Duodenal mucosa (tissue), 2 donors: ENCODE measurements at regions not wholly inside any gene's neighbourhood (a gene's known extent, or its start where the extent isn't known, plus 50 kb on each side); places are given as distances from the start of the nearest gene placed in this dataset.

Source experiments
- H3K27ac ChIP-seq: one replicate; pipeline ENCODE4 v1.7.0; 2013; ENCODE audit warnings: low read depth, low read length
- H3K27me3 ChIP-seq, 2 donors: one replicate each; pipeline ENCODE4 v1.7.0; 2013; ENCODE audit warnings: low read length in 2 of 2, control low read depth in 1 of 2; ENCODE audit not compliant: insufficient read depth in 2 of 2, control insufficient read depth in 1 of 2
- H3K36me3 ChIP-seq, 2 donors: one replicate each; pipeline ENCODE4 v1.7.0; 2013; ENCODE audit warnings: low read length in 2 of 2, control low read depth in 1 of 2; ENCODE audit not compliant: insufficient read depth in 2 of 2, control insufficient read depth in 1 of 2
- H3K4me1 ChIP-seq, 2 donors: one replicate each; pipeline ENCODE4 v1.7.0; 2013; ENCODE audit warnings: low read length in 2 of 2, control low read depth in 1 of 2; ENCODE audit not compliant: insufficient read depth in 2 of 2, control insufficient read depth in 1 of 2
- H3K4me3 ChIP-seq, 2 donors: one replicate each; pipeline ENCODE4 v1.7.0; 2013; ENCODE audit warnings: low read length in 2 of 2, low read depth in 1 of 2
- H3K9ac ChIP-seq, 2 donors: one replicate each; pipeline ENCODE4 v1.7.0; 2013; ENCODE audit warnings: low read length in 2 of 2, low read depth in 1 of 2
- H3K9me3 ChIP-seq, 2 donors: one replicate each; pipeline ENCODE4 v1.7.0; 2013; ENCODE audit warnings: low read length in 2 of 2, control low read depth in 1 of 2; ENCODE audit not compliant: control insufficient read depth in 1 of 2

DNA sequence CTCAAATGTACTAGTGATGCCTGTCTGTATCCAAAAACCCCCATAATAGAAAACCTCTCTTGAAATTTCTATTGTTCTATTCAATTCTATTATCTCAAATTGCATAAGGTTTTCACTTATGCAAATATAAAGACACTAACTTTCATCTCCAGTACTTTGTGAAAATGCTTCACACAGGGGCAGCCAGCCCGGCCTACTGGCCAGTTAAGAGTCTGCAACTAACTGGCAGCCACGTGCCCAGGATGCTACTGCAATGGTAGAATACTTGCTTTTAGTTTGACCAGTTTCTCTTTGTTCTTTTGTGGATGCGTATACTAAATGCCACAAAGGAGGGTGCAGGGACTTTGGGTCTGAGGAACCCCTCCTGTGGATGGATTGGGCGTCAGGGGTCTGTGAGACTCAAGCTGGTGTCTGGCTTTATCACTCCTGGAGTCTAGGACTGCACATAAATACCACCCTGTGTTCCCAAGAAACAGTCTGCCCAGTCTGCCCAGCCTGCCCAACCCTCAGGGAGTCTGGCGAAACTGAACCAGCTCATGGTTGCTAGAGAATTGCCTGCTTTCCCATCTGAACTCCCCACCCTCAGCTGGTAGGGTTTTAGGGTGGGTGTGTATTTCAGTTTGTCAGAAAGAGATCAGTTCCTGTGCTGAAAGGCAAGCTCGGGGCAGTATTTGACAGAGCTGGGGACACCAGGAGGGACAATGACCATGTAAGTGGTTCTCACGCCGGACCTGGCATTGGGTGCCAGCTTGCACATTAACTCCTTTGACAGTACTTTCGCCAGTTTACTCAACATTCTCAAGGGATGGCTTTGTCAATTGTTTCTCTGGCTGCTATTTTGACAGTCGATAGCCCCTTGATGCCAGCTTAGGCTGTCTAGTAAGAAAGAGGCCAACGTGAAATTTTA is 558.2 kb upstream of the JAG1 start:
- Histone ChIP-seq H3K9me3 (no peaks in the 10 kb centered on the region), H3K27me3 (no peaks in the 10 kb centered on the region), H3K36me3 (no peaks in the 10 kb centered on the region), H3K9ac (no peak overlapping the region), H3K4me1 (peaks cover 4 to 8% of the 10 kb centered on the region in 2 donors), H3K4me3 (no peak overlapping the region), H3K27ac (no peak overlapping the region)

DNA sequence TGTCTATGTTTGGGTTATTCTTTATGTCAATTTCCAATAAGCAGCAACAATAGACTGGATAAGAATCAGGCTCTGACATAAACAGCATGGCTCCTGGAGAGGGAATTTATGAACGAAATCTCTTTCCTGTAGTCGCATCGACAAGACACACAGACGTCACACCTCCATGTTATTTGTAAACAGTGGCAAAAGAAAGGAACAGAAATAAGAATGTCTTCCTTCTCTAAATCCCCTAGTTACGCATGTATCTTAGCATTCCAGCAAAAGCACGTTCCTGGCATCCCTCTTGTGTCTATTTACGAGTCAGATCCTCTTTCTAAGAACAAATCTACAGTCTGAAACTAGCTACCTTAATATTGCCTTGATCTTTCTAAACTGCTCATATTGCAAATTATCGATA is 559.1 kb upstream of the JAG1 start:
- Histone ChIP-seq H3K9me3 (no peaks in the 10 kb centered on the region), H3K4me3 (no peak overlapping the region), H3K4me1 (peaks cover 4 to 8% of the 10 kb centered on the region in 2 donors), H3K9ac (no peak overlapping the region), H3K27me3 (no peaks in the 10 kb centered on the region), H3K27ac (no peak overlapping the region), H3K36me3 (no peaks in the 10 kb centered on the region)

DNA sequence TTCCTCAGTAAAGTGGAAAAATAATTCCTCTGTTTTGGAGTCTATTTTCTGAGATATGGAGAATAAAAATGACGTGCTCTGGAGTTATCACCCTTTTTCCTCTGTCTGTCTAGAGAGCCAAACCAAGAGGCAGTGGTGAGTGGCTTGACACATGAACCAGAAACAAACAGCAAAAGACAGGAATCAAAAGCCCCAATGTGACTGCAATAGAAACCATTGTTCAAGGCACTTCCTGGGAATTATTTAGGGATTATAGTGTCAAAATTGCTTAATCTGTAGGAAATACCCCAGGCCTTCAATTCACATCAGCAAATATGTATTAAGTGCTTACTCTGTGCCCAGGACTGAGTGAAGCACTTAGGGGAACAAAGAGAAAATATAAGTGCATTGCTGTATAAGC is 560.4 kb upstream of the JAG1 start:
- Histone ChIP-seq H3K27me3 (no peaks in the 10 kb centered on the region), H3K4me3 (no peak overlapping the region), H3K27ac (no peak overlapping the region), H3K36me3 (no peaks in the 10 kb centered on the region), H3K4me1 (peaks cover 4 to 8% of the 10 kb centered on the region in 2 donors), H3K9ac (no peak overlapping the region), H3K9me3 (no peaks in the 10 kb centered on the region)

DNA sequence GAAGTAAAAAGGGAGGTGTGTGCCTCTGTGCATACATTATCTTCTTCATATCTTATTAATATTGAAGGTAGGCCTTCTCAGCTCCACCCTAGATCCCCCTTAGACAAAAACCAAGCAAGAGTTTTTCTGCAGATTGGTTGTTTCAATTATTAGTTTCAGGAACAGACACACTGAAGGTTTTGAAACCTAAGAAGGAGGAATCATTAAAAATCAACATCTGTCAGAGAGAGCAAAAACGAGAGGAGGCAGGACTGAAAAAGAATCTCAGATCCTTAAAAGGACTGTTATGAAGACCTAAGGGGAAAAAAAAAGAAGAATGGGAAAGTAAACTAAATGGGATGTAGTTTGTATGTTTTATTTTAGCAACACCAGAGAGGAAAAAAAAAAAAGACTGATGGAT is 560.8 kb upstream of the JAG1 start:
- Histone ChIP-seq H3K27ac (no peak overlapping the region), H3K36me3 (no peaks in the 10 kb centered on the region), H3K9me3 (no peaks in the 10 kb centered on the region), H3K4me3 (no peak overlapping the region), H3K4me1 (peaks cover 3 to 6% of the 10 kb centered on the region in 2 donors), H3K27me3 (no peaks in the 10 kb centered on the region), H3K9ac (no peak overlapping the region)

DNA sequence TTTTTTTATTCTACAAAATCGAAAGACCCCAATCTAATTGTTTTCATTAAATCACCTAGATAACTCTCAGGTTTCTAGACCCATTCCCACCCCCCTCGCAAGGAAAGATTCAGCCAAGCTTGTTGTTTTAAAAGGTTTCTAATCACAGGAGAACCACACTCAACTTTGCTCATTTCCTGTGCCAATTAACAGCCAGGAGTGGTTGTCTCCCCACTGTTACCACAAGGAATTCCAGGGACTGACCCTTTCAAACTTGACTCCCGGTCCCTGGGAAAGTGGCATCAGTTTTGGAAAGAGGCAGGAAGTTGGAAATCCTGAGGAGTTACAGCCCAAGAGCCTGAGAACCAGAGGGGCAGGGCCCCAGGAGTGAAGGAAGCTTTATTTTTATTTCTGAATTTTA is 561.3 kb upstream of the JAG1 start:
- Histone ChIP-seq H3K9ac (no peak overlapping the region), H3K4me3 (no peak overlapping the region), H3K27ac (no peak overlapping the region), H3K4me1 (peaks cover 0 to 2% of the 10 kb centered on the region in 2 donors), H3K9me3 (no peaks in the 10 kb centered on the region), H3K36me3 (no peaks in the 10 kb centered on the region), H3K27me3 (no peaks in the 10 kb centered on the region)

DNA sequence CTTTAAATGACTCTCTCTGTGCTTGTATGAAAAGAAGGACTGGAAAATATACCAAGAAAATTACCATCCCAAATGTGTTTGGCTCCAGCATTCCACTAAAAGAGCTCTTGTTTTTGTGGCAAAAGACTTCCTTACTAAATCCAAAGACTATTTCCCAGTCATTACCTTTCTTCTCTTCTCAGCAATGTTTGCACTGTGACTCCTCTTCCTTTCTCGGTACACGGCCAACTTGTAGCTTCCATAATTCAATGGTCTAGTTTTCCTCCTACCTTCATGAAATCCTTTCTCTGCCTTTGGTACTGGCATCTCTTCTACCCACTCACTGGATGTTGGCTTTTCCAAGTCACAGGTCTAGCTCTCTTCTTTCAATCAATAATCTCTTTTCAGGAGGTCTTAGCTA is 568.5 kb upstream of the JAG1 start:
- Histone ChIP-seq H3K27ac (no peak overlapping the region), H3K9me3 (no peaks in the 10 kb centered on the region), H3K4me1 (no peaks in the 10 kb centered on the region), H3K9ac (no peak overlapping the region), H3K27me3 (no peaks in the 10 kb centered on the region), H3K36me3 (no peaks in the 10 kb centered on the region), H3K4me3 (no peak overlapping the region)

DNA sequence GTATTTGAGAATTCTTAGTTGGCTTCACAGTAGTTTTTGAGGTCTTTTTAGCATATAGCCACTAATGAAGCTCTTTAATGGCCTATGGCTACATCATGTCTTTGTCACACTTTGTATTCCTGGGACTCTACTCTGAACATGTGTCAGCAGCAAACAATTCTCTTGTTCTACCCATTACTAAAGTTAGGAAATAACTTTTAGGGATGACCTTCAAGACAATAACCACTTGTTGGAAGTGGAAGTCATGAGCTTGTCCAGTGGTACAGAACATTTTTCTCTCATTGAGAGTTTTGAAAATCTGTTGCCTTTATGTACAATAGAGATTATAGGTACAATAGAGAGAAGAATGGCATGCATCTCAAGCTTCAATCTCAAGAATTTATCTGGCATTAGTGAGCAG is 571.6 kb upstream of the JAG1 start:
- no peak overlapping the region for H3K4me3 ChIP-seq
- H3K4me1 ChIP-seq = no peaks in the 10 kb centered on the region
- no peak overlapping the region for H3K27ac ChIP-seq
- no peaks in the 10 kb centered on the region for H3K27me3 ChIP-seq
- no peaks in the 10 kb centered on the region for H3K9me3 ChIP-seq
- H3K9ac ChIP-seq = no peak overlapping the region
- no peaks in the 10 kb centered on the region for H3K36me3 ChIP-seq

DNA sequence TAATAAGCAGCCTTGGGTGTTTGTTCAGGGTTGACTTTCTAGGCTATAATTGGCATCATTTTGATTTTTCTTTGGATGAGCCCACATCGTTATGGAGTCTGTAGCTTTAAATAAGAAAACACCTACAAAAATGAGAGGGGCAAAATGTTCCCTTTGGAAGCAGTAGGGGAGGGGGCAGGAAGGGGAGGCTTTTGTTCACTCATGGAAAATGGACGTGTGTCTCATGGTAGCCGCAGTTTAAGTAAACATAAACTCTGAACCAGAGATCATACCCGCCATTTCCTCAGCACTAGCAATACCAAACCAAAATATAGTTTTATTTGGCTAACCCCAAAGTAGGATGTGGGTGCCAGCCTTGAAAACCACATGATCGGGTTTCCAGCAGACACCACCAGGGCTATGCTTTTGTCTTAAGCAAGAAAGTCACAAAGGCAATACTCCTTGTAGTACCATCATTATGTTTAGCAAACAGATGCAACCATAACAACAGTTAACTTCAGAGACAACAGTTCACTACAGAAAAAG is 572.5 kb upstream of the JAG1 start:
- Histone ChIP-seq H3K4me1 (no peaks in the 10 kb centered on the region), H3K9ac (no peak overlapping the region), H3K27me3 (no peaks in the 10 kb centered on the region), H3K4me3 (no peak overlapping the region), H3K9me3 (no peaks in the 10 kb centered on the region), H3K27ac (no peak overlapping the region), H3K36me3 (no peaks in the 10 kb centered on the region)

DNA sequence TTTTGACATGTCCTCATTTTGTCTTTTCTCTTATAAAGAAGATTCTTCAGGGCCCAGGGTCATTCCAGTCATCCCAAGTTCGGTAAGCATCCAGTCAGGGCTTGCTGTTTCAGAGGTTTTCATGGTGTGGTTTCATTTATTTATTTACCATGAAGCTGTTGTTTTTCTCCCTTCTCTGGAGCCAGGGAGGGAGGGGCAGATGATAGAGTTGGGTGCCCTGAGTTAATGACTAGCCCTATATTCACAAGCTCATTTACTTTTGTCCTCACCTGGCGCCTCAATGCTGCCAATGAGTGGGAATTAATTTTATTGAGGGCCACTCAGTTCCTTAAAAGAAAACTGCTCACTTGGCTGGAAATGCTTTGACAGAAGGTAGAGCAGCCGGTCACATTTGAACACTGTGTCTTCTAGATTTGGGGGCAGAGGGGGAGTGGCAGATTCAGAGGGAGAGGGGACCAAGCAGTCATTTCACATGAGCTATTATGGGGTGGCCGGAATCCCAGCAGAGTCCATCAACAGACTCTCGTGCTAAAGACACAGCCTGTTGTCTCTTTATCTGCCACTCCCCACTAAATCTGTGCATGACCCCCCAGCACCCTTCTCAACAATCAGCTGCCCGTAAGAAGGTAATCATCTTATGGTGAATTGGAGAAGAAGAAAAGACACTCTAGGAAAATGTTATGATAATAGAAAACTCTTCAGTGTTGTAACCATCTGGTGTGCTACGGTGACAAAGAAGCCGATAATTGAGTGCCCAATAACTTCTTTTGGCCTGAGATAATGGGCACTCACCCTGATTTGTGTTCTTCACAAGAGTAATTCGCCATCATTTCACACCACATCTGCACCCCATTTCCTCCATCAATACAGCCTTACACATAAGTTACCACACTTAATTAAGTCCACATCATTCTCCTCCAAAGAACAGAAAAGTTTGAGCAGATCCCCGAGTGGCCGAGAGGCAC is 573.5 kb upstream of the JAG1 start:
- no peaks in the 10 kb centered on the region for H3K9me3 ChIP-seq
- H3K27me3 ChIP-seq = no peaks in the 10 kb centered on the region
- no peak overlapping the region for H3K4me3 ChIP-seq
- H3K36me3 ChIP-seq = no peaks in the 10 kb centered on the region
- no peaks in the 10 kb centered on the region for H3K4me1 ChIP-seq
- H3K27ac ChIP-seq = no peak overlapping the region
- H3K9ac ChIP-seq = no peak overlapping the region

DNA sequence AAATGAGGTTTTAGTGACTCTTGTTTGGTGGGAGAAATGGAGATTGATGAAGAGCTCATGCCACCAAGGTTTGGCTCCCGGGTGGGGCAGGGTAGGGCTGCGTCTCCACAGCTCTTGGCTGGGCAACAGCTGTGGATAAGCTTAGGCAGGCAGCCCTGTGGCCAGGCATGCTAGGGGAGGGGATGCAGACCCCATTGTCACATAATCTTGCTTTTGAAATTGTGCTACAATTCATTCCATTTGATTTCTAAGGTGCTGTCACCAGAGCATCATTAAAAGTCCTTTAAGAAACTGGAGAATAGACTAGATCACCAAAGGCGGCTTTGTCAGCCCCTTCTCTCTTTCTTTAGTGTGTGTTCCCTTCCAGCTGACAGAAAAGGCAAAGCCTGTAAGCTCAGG is 574.2 kb upstream of the JAG1 start:
- Histone ChIP-seq H3K36me3 (no peaks in the 10 kb centered on the region), H3K27me3 (no peaks in the 10 kb centered on the region), H3K4me3 (no peak overlapping the region), H3K4me1 (no peaks in the 10 kb centered on the region), H3K27ac (no peak overlapping the region), H3K9ac (no peak overlapping the region), H3K9me3 (no peaks in the 10 kb centered on the region)
